ENCODE measurements at regions not wholly inside any gene's neighbourhood (a gene's known extent, or its start where the extent isn't known, plus 50 kb on each side); places are given as distances from the start of the nearest gene placed in this dataset.

GRCh38 chr14:100426314-100426713, 103.2 kb downstream of the SLC25A47 start:
- DNase-seq (ENCODE audit: low read depth in 1 of 2, low spot score in 2 of 2) (no peak), FAIRE-seq (no peak)
- Histone ChIP-seq H3K79me1 (ENCODE audit: low read depth, low read length) (no peaks in the 10 kb centered on the region; the same call in 1 of the 2 replicates), H3K56ac (replicated peaks; ENCODE audit: insufficient read length, low read depth, low read length) (no peak overlapping the region), H3K36me3 (ENCODE audit: control insufficient read depth in 2 of 4, insufficient read depth in 4 of 4, low read length in 3 of 4) (no peaks in the 10 kb centered on the region), H3K4me2 (ENCODE audit: insufficient read depth in 1 of 2, low read depth in 2 of 2, low read length in 2 of 2) (no peak overlapping the region), H4K5ac (ENCODE audit: insufficient read length, low read depth, low read length) (no peak overlapping the region), H4K20me1 (replicated peaks in 1 of 2; ENCODE audit: control insufficient read depth in 1 of 2, insufficient read depth in 2 of 2, low read length in 2 of 2) (peaks cover 0 to 3% of the 10 kb centered on the region in 2 experiments), H3K4ac (replicated peaks; ENCODE audit: insufficient read length, low read depth, low read length) (no peak overlapping the region), H3K23ac (ENCODE audit: insufficient read length) (no peak overlapping the region), H4K91ac (replicated peaks; ENCODE audit: insufficient read length, low read length) (no peak overlapping the region), H3K9ac (replicated peaks in 1 of 4; ENCODE audit: extremely low read depth in 1 of 4, low read depth in 3 of 4, low read length in 3 of 4) (no peak overlapping the region), H3K4me1 (replicated peaks in 1 of 4; ENCODE audit: control insufficient read depth in 3 of 4, insufficient read depth in 4 of 4, low read length in 3 of 4) (peaks cover 0 to 6% (median 2%) of the 10 kb centered on the region in 4 experiments; a peak in 4 of 7 replicates), H3K27ac (ENCODE audit: low read depth, low read length) (no peak overlapping the region), H4K8ac (ENCODE audit: extremely low read depth, insufficient read depth, low read length) (no peak overlapping the region), H3K9me3 (ENCODE audit: insufficient read depth in 2 of 2, low read depth in 1 of 2, low read length in 1 of 2) (no peaks in the 10 kb centered on the region), H2BK5ac (ENCODE audit: low read depth, low read length) (no peak overlapping the region), H3K23me2 (ENCODE audit: low read depth, low read length) (no peaks in the 10 kb centered on the region), H2AK5ac (ENCODE audit: low read depth, low read length) (no peak overlapping the region), H3K14ac (ENCODE audit: insufficient read length) (no peak overlapping the region), H3K79me2 (ENCODE audit: control insufficient read depth in 1 of 2, insufficient read depth in 2 of 2, low read length in 2 of 2) (no peaks in the 10 kb centered on the region), H2BK15ac (ENCODE audit: low read length) (no peak overlapping the region), H2BK120ac (replicated peaks; ENCODE audit: low read depth, low read length) (no peak overlapping the region), H2BK12ac (ENCODE audit: low read depth, low read length) (no peak overlapping the region), H2AFZ (ENCODE audit: low read length) (no peak overlapping the region), H3K18ac (ENCODE audit: extremely low read depth, low read length) (no peak overlapping the region), H3K4me3 (ENCODE audit: extremely low read depth in 1 of 4, insufficient read depth in 2 of 4, low read depth in 3 of 4, low read length in 4 of 4) (no peak overlapping the region), H2BK20ac (ENCODE audit: low read length) (no peak overlapping the region), H3K27me3 (replicated peaks in 1 of 4; ENCODE audit: control insufficient read depth in 3 of 4, extremely low read depth in 1 of 4, insufficient read depth in 3 of 4, low read length in 3 of 4) (no peaks in the 10 kb centered on the region)
- WGBS, 2 experiments (ENCODE audit: extremely low coverage in 1 of 2, insufficient coverage in 1 of 2, insufficient read length in 1 of 2, insufficient replicate concordance in 2 of 2, low coverage in 1 of 2, low lambda C conversion rate in 2 of 2, missing lambda C conversion rate in 1 of 2) = 95% methylated on average over 12 of the region's 12 CpGs; no CpG with 5 or more reads in 1 of the 2 experiments
- POLR2A ChIA-PET (ENCODE audit: partially characterized antibody) = interaction anchor here (1.1 to 1.4 kb wide), 2 partner anchors 8 to 48 kb away, joined by 3 to 4 read pairs; no protein-coding TSS in a partner anchor
- CTCF ChIA-PET (ENCODE audit: partially characterized antibody) = interaction anchor here (0.9 to 4.2 kb wide), 10 partner anchors 9 to 229 kb away, joined by 3 to 36 read pairs (median 8); no protein-coding TSS in a partner anchor
- no peak for TF ChIP-seq SP1 (IDR thresholded peaks at IDR 0.05; ENCODE audit: low read depth, low read length)
- TF ChIP-seq CREB1 (IDR thresholded peaks at IDR 0.05) = no peak
- TF ChIP-seq, protein P1, sequence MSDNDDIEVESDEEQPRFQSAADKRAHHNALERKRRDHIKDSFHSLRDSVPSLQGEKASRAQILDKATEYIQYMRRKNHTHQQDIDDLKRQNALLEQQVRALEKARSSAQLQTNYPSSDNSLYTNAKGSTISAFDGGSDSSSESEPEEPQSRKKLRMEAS (IDR thresholded peaks at IDR 0.05) = no peak
- no peak for TF ChIP-seq SIN3A (conservative IDR thresholded peaks at IDR 0.05 in 1 of 2, IDR thresholded peaks at IDR 0.05 in 1 of 2; ENCODE audit: low read depth in 1 of 2, low read length in 2 of 2)
- no peak for TF ChIP-seq GTF2F1 (IDR thresholded peaks at IDR 0.05; ENCODE audit: borderline replicate concordance, low read depth, low read length)
- no peak for TF ChIP-seq CBX5 (IDR thresholded peaks at IDR 0.05; ENCODE audit: low read depth, low read length)
- no peak for TF ChIP-seq SAP30 (IDR thresholded peaks at IDR 0.05; ENCODE audit: insufficient read depth, insufficient replicate concordance, low read length)
- TF ChIP-seq TEAD4 (IDR thresholded peaks at IDR 0.05; ENCODE audit: low read depth, low read length) = no peak
- no peak for TF ChIP-seq SP2 (IDR thresholded peaks at IDR 0.05; ENCODE audit: low read length)
- no peak for TF ChIP-seq MAFK (IDR thresholded peaks at IDR 0.05; ENCODE audit: low read depth, low read length)
- TF ChIP-seq SUZ12 (IDR thresholded peaks at IDR 0.05; ENCODE audit: low read length) = no peak
- no peak for TF ChIP-seq PHF8 (conservative IDR thresholded peaks at IDR 0.05; ENCODE audit: low read depth, low read length)
- no peak for TF ChIP-seq TAF1 (IDR thresholded peaks at IDR 0.05; ENCODE audit: low read depth, low read length)

Data from H1 (cell line).